Kidney glomerular epithelial cell (primary cell): ENCODE measurements at regions not wholly inside any gene's neighbourhood (a gene's known extent, or its start where the extent isn't known, plus 50 kb on each side); places are given as distances from the start of the nearest gene placed in this dataset.

Source experiments
- DNase-seq: peaks from one replicate; lab custom pipeline; 2025; lab: John Stamatoyannopoulos, UW

- no peak for DNase-seq
Observed at GRCh38 chr12:94749890-94750289, 99.5 kb upstream of the TMCC3 start.

- DNase-seq, result no peak
Observed at GRCh38 chr12:94749455-94749854, 99.1 kb upstream of the TMCC3 start.

DNA sequence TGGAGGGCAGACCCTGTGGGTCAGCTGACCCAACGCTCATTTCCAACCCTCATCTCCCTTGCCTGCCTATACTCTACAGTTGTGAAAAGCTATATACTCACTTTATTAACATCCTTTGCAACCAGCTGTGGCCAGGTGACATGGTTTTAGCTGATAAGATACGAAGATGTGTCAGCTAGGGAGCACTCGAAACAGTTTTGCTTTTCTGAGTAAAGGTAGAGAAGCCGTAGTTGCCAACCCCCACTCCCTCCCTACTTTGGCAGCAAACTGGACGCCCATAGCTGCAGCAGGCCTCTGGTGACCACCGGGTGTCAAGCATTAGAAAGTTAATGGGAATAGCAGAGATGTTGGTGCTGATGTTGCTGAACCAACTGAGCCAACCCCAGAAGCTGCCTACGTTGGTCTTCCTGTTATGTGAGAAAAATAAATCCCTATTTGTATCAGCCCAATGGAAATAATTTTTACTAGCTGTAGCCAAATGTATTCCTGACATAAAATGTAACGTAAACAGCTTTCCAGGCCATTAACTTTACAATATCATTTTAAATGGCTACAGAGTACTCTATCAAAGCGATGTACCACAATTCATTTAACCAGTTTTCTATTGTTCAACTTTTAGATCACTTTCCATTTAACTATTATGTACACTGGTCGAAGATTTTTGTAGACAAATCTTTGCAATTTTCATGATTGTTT lies 98.5 kb upstream of the TMCC3 start:
- DNase-seq, result no peak

DNA sequence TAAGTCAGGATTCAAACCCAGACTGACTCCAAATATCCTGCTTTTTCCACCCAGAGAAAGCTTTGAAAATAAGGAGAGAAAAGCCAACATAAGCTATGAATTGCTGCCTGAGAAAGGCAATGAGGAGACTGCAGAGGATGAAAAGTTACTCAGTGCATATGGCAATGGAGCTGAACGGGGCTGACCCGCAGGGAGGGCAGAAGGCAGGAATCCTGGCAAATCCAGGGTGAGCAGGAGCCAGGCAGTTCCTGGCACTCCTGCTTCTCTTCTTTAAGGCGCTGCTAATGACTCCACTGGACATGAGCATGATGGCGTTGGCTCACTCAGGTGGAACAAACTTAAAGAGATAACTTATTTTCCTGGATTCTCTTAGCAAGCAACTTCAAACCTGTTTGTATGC lies 95.2 kb upstream of the TMCC3 start:
- DNase-seq, result no peak

GRCh38 chr12:94743174-94743573 lies 92.8 kb upstream of the TMCC3 start:
- no peak for DNase-seq

DNA sequence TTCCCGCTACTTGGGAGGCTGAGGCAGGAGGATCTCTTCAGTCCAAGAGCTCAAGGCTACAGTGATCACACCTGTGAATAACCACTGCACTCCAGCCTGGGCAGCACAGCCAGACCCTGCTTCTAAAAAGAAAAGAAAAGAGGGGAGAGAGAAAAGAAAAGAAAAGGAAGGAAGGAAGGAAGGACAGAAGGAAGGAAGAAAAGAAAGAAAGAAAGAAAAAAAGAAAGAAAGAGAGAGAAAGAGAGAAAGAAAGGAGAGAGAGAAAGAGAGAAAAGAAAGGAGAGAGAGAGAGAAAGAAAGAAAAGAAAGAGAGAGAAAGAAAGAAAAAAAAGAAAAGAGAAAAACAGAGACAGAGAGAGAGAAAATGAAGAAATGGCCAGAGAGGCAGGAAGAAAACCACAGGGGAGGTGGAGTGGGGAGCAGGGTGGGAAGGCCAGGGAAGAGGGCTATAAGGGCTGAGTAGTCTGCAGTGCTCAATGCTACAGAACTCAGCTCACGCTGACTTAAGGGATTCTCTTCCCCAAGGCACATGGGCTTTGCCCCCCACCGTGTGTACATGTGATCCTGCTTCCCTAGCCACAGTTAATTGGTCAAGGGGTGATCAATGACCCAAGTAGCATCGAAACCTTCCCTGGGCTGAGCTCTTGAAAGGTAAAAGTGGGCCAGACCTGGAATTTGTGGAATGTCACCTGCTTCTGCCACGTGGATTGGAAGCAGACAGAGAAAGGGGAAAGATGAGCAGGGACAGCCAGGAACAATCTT lies 90.4 kb upstream of the TMCC3 start:
- no peak for DNase-seq

- DNase-seq, result no peak
Observed at GRCh38 chr12:94736820-94737219, 86.5 kb upstream of the TMCC3 start.

DNA sequence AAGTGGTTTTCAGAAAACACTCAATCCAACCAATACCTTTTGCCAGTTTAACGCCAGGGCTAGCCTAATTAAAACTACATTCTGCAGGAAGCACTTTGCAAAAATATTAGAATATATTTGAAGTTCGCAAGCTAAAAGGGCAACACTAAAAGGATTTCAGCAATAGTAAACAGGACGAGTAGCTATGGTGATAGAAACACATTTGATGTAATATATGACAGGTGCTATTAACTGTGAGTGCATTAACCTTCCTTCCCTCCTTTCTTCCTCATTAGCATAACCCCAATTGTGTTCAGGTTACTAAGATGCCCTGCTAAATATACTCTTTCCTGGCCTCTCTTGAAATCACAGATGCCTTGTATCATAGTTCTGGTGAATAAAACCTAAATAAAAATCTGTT lies 85.6 kb upstream of the TMCC3 start:
- no peak for DNase-seq

DNA sequence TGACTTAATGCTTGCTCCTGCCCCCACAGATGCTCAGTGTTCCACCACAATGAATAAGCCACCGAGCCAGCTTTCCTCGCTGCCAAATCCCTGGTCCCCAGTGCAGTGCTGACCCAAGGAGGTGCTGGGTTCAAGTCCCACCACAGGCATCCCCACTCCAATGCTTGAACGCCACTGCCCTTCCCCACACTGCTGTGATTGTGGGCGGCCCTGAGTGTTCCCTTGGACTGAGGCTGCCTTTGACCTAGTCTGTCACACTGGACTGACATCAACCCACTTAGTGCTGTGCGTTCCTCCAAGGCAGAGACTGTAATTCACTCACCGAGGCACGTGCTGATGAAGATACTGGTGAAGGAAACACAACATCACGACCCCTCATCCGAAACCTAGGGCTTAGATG lies 83.4 kb upstream of the TMCC3 start:
- no peak for DNase-seq

DNA sequence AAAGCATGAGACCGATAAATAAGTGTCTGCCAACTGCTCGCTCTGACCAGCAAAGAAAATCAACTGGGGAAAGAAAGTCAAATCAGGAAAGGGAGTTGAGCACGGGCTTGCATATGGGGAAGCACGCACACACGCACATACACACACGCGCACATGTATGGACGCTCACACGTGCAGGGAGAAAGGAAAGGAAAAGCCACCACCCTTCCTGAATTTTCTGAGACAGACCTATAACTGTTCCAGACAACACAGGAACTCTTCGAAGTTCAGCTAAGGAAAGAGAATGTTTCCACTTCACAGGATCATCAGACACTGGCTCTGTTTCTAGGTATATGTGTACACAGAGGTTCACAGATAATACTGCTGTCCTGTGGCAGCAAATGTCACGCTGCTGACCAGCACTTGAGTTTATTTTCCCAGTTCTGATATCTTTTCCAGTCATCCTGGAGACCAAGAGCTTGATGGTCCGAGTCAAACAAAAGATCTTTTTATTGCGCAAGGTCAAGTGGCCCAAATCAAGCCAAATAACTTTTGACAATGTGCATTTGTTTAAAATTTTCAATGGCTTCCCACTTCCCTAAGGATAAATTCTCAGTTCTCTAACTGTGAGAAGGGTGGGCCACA lies 82.1 kb upstream of the TMCC3 start:
- DNase-seq, result no peak

GRCh38 chr12:94731733-94732360 lies 81.5 kb upstream of the TMCC3 start:
- DNase-seq, result no peak

DNA sequence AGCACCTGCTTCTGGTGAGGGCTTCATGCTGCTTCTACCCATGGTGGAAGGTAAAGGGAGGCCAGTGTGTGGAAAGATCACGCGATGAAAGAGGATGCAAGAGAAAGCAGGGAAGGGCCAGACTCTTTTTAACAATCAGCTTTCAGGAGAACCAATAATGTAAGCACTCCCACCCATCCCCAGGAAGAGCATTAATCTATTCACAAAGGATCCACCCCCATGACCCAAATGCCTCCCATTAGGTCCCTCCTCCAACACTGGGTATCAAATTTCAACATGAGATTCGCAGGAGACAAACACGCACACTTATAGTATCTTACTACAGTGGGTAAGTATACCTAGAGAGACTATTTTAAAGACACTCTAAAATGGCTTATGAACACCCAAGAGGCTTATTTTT lies 80.5 kb upstream of the TMCC3 start:
- DNase-seq, result no peak

DNA sequence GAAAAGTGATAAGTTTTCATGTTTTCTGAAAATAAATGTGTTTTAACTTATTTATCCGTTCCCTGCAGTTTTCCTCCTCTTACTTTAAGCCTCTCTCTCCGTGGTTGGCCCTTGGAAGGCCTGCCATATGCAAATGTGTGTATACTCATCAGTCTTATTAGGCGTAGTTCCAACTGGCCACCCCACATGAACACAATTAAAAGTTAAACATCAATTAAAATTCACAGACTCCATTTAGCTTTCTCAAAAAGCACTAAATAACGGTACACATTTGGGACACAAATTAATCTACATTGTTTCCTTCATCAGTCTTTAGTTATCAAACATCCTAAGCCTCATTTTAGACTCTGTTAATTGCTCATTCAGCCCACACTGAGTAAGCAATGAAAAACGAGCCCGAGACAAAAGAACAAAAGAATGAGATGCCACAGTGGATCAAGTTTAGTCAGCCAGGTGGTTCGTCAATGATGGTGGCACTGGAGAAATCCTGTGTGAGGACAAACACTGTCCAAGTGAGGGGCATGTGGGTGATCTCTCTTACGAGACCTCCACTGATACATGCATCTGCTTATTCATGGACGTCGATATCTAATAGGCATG lies 76.0 kb upstream of the TMCC3 start:
- DNase-seq, result no peak

DNA sequence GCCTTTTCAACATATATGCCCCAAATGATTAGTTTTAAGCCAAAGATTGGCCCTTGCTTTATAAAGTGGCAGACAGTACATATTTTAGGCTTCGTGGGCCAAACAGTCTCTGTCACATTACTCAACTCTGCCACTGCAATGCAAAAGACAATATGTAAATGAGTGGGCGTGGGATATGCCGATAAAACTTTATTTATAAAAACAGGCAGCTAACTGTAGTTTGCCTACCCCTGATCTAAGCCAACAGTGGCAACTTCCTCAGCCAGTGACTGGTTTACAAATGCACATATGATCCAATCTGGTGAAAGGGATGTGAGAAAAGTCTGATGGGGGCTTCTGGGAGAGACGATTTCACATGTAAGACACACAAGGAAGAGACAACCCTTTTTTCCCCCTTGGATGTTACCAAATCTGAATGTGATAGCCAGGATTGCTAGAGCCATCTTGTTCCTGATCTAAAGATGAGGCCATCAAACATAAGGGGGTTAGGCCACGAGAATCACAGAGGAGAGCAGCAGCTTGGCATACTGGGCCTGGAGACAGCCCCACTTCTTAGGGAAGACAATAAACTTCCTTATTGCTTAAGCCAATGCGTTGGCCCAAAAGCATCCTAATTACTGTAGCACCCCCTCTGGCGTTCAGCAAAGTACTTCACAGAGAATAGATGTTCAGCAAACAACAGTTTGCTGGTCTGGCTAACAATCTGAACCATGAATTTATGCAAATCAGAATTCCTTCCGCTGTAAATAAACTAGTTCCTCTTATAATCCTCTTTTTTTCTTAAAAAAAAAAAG lies 75.2 kb upstream of the TMCC3 start:
- no peak for DNase-seq

- DNase-seq, result no peak
Observed at GRCh38 chr12:94722664-94723063, 72.3 kb upstream of the TMCC3 start.

GRCh38 chr12:94721173-94721572 lies 70.8 kb upstream of the TMCC3 start:
- no peak for DNase-seq

- no peak for DNase-seq
Observed at GRCh38 chr12:94718114-94718513, 67.8 kb upstream of the TMCC3 start.

GRCh38 chr12:94717656-94718055 lies 67.3 kb upstream of the TMCC3 start:
- no peak for DNase-seq

- DNase-seq, result no peak
Observed at GRCh38 chr12:94717108-94717507, 66.8 kb upstream of the TMCC3 start.

GRCh38 chr12:94716339-94716738 lies 66.0 kb upstream of the TMCC3 start:
- no peak for DNase-seq

DNA sequence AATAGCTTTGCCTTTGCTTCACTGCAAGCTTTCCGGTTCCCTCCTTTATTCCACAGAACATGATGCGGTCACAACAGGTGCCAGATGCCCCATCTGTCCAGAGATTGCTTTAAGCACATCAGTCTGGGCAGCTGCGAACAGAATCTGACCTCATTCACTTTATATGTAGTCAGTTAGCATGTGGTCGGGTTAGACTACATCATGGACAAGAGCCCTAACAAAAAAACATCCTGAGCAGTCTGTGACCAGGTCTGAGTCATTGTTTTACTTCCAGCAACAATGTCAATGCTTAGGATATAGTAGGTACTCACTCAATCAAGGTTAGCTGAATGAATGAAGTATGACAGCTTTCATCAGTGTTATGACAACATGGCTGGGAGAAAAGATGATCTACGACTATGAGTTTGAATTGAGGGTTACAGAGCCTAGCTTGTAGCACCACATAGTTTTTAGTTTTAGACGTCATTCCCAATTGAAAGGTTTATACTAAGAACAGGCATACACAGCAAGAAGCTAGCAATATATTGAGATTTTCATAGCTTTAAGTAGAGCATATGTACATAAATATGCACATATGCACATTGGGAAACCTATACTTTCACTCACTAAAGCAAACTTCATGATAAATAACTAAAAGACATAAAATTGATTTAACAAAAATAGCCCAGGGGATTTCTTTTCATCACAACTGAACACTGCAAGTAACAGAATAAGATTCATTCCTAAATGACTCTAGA lies 64.2 kb upstream of the TMCC3 start:
- DNase-seq, result peak; percentile 58
